HG03095 (cell line): ENCODE measurements at regions not wholly inside any gene's neighbourhood (a gene's known extent, or its start where the extent isn't known, plus 50 kb on each side); places are given as distances from the start of the nearest gene placed in this dataset.
"Not testable (repeated sequence)": the region's sequence is repeated elsewhere in the genome, so short reads cannot be mapped to it uniquely, and the experiment has no call there.

Source experiments
- ATAC-seq: cut with Tn5 transposase; IDR thresholded peaks from one replicate; pipeline ENCODE4 v1.9.1; 2021; ENCODE audit warnings: moderate library complexity; ENCODE audit not compliant: unreplicated experiment

DNA sequence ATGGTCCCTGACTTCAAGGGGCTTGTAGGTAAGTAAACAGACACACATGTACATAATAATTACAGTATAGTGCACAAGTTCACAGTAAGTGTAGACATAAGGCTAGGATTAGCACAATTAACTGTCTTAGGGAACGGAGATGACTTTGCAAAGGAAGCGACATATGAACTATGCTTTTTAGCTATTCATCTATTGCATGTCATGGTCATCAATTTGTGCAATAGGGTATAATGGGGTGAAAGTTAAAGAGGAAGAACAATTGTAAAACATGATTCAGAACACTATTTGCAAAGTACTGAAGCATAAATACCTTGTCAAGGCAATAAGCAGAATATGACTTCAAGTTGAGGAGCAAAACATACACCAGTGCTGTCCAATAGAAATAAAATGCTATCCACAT lies 112.3 kb upstream of the SLC8A1 start:
- ATAC-seq = no peak

DNA sequence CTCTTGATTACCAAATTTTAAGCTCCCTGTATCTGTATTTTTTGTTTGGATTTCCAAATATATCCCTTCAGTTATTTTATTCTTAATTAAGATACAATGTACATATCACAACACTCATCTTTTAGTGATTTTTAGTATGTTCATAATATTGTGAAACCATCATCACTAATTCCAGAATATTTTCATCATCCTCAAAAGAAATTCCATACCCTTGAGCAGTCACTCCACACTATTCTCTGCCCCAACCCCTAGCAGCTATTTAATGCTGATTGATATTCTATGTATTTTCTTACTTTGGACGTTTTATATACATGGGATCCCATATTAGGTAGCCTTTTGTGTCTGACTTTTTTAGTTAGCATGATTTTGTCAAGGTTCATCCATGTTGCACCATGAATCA lies 127.4 kb upstream of the SLC8A1 start:
- no peak for ATAC-seq

DNA sequence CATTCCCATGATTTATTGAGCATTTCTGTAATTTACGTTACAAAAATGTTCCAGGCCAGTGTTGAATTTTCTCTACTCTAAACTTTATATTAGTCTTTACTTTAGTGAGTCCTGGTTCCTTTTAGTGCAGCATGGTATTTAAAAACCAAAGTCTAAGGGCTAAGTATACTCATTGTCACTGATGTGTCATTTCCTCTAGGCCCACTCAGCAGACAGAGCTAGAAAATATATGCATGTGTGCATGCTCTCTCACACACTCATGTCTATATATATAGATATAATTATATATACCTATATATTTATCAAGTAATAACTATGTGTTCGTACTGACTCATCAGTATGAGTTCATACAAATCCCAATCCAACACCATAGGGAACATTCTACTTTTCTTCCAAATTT lies 132.5 kb upstream of the SLC8A1 start:
- ATAC-seq = no peak

DNA sequence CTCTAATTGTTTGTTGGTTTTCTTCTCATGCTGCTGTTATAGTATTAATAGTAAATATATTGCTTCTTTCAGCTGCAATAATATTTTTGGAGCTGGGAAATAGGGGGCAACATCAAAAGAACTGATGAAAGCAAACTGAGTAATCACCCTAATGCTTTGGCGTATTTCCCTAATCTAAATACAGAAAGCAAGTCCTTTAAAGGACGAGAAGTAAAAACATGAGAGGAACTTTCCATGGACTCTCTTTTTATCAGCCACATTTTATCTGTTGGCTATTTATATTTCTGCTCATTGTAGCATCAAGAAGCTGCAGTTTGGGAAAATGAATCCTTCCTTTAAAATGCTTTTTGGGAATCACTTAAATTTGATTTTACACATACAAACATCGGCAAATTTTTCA lies 139.9 kb upstream of the SLC8A1 start:
- no peak for ATAC-seq

DNA sequence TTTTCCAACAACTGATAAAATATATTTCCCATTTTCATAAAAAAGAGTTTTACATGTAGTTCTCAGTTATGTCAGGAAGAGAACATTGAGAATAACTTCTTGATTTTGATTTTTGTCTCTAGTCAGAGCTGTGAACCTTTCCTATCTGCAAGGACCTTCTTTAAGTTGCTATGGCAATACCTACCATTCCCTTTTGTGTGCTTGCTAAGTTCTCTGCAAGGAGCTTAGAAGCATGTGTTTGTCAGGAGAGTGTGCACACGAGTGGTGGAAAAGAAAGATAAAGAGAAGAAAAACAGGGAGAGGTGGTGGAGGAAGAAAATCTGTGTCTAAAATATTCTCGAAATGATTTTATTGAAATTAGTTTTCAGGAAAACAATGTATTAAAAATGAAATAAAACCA lies 140.3 kb upstream of the SLC8A1 start:
- no peak for ATAC-seq

DNA sequence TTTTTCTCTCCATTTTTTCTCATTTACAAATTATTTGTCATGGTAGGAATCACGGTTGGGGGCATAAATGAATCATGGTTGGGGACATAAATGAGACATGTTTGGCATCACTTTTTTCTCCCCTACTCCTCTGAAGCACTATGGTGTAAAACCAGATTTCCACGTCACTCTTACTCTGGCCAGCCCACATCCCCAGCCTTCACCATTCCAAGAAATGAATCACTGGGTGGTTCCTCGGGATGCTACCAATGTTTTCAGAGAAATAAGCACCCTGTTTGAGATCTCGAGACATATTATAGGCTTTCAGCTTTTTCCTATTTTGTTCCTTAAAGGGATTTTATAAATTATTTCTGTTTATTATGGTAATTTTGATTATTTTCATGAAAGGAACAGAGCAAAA lies 155.0 kb upstream of the SLC8A1 start:
- no peak for ATAC-seq

DNA sequence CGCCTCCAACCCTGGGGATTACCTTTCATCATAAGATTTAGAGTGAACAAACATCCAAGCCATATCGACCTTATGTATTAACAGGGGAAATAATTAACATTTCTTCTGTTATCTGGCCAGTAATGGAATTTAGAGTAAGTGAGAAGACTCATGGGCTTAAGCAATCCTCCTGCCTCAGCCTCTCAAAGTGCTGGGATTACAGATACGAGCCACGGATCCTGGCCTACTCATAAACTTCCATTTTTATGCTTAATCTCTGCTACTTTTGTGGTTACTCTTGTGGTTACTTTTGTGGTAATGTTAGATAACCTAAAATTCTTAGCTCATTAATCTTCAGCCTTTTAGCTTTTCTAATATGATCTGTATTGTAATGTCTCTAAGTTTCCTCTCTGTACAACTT lies 159.3 kb upstream of the SLC8A1 start:
- no peak for ATAC-seq

DNA sequence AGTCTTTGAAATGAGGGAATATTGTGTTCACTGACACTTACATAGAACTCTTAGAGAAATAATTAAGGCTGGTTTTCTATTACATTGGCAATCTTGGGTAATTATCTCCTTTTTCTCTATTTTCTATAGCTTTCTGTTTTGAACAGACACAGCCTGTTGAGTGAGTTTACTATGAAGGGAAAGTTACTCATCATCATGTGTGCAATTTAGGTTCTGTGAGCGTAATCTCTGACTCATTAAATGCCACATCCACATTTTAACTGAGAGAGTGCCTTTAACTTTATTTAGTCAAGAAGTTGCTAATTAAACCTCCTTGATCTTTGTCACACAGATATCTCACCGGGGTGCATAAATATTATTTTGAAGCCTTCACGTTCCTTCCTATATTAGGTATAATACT lies 174.0 kb upstream of the SLC8A1 start:
- ATAC-seq = no peak

DNA sequence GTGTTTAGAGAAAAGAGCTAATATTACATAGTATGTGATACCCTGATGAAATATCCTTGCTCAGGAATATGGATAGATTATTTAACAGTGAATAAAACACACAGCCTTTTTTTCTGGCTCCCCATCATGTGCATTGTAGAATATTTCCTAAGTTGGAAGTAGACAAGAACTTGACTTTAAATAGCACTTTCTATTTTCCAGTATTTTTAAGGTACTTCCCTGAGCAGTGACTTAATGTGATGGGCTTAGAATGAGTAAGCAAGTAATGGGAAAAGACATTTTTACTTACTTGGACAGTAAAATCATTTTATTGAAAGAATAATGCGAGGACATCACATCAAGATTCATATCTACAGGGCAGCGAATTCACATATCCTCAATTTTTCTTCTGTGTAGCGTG lies 176.7 kb upstream of the SLC8A1 start:
- ATAC-seq = no peak

DNA sequence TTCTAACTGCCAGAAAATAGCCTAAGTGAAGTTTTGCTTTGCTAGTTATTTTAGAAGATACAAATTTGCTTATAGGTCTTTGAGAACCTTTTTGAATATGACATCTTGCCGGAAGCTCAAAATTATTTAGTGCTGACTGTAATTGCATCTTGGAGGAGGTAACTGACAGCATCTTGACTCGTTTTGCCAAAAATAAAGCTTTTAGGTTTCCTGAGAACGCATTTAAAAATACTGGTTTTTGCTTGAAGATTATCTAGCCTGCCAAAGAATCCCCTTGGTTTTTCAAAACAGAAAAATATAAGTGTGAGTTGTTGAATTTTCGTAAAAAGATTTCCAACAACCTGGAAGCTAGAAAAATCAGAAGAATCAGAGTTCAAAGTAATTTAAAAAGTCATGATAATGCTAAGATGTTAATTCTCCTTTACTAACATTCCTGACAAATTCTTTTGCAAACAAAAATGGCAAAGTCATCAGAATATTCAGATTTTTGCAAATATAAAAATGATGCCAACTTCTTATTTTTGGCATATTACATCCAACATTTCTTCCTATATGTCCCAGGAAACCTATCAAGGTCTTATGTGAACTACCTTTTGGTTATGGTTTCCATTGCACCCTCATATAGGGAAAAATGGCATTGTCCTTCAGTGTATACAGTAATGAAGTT lies 178.0 kb upstream of the SLC8A1 start:
- ATAC-seq = no peak

DNA sequence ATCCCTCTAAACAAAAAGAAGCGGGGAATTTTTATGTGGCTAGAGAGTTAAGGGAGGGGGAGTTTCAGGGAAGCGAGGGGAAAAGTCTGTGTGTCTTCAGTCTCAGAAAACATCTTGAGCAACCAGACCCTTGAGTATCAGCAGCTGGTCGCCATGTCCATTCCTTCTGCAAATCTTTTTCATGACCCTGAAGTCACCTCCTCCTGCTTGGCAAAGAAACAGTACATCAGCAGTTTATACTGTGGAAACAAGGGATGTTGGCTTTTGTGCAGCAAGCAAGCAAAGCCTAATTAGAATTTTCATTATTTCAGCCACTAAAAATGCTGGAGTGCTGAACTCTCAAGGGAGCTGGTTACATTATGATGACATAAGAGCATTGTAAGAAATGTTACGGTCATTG lies 187.4 kb upstream of the SLC8A1 start:
- ATAC-seq = no peak

DNA sequence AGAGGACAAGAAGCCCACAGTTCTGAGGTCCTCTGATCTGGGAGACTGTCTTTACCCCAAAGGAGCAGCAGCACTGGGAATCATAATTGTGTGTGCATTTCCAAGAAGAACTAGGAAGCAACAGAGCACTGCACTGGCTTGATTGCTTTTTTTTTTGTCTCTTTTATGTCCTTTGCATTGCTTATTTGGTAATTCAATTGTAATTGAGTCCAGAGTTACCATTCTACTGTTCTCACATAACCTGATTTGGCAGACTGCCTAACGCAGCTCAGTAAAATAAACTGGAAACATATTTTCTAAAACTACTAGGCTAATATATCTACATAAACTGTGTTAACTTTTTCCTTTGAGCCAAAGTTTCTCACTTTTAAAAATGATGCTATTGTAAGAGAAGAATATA lies 190.3 kb upstream of the SLC8A1 start:
- ATAC-seq = no peak

DNA sequence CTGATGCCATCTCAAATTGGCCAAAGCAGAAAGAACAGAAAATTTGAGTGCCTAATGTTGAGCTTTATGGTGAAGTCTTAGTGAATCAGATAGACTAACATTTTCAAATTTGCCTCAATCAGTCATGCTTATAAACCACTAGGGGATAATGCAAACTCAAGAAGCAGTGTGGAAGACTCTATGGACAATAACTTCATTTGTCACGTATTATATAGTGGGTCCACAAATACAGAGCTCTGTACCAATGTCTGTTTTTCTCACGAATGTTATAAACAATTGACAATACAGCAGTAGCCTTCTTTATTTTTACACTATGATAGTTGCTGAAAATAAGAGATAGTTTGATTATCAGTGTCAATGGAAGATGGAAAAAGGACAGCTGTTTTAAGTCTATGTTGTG lies 190.8 kb upstream of the SLC8A1 start:
- ATAC-seq = no peak

DNA sequence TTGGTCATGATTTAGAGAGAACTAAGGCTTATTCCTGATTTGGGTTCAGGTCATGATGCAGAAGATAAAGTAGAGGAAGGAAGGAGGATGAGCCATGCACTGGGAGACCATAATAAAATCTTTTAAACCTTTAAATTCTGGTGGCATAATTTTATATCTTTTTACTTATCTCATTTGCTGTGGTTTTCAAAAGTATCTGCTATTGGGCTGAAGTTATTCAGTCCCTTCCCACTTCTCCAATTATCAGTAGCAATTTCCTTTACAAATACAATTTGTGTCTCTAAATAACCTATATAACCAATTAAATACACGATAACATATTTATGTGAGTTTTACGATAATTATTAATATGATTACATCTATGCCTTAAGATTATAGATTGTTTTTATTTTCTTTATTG lies 194.8 kb upstream of the SLC8A1 start:
- ATAC-seq = no peak

DNA sequence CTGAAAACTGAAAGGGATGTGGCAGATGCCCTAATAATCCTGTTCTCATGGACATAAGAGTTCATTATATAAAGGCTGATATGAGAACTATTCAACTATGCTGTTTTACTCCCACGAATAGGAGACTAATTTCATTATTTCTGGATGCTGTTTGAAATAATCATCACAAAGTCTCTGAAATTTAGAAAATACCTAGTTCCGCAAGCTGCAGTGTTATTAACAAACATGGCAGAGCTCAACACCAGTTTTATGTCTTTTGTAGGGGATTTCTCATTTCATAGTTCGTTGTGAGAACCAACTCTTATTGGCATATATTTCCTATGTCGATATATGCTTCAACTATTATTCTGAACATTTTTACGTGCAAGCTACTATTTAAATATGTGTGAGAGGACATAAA lies 200.3 kb upstream of the SLC8A1 start:
- no peak for ATAC-seq

DNA sequence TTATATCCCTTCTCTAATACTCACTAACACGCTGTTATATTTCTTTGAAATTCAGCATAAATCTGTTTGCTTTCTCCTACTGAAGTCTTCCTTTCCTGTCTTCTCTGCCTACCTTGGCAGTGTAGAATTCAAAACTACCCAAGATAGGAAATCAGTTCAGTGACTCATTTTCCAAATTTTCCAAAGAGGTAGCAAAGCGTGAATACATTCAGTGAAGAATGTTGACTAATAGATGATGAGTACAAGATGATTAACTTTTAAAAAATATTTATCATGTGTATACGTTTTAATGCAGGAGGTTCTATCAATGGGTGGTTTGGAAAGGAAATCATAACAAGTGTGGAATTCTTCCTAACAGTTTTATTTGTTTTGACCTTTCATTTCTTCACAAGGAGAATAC lies 201.9 kb upstream of the SLC8A1 start:
- no peak for ATAC-seq

DNA sequence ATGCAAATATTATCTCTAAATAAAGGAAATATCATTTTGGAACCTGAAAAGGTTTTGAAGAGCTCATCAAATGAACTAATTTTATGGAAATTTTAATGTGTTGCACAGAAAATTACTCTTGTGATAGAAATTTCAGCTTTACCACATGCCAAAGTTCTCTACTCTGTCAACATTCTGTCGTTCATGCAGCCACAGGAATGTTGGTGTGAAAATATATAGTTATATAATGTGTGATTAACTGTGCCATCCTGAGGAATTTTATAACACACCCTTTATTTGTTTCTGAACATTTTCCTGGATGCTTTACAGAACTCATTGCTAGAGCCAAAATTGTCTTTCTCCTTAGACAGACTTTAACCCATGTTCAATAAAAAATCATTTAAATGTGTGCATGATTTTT lies 202.5 kb upstream of the SLC8A1 start:
- ATAC-seq = no peak

DNA sequence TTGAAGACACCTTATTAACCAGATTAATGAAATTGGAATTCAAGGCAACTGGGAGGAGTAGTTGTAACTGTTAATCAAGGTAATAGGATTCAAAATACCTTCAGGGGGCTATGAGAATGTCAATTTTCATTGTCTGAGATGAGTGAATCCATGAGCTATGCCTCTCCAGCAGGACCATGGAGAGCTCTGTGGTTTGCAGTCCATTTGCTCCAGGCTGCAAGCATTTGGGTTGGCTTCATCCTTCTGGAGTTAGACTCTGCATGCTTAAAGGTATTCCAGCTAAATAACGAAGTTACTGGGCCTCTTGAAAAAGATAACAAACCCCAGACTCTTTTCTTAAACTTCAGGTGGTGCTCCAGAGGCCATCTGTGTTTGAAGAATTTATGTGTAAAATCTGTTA lies 207.1 kb upstream of the SLC8A1 start:
- ATAC-seq = no peak

DNA sequence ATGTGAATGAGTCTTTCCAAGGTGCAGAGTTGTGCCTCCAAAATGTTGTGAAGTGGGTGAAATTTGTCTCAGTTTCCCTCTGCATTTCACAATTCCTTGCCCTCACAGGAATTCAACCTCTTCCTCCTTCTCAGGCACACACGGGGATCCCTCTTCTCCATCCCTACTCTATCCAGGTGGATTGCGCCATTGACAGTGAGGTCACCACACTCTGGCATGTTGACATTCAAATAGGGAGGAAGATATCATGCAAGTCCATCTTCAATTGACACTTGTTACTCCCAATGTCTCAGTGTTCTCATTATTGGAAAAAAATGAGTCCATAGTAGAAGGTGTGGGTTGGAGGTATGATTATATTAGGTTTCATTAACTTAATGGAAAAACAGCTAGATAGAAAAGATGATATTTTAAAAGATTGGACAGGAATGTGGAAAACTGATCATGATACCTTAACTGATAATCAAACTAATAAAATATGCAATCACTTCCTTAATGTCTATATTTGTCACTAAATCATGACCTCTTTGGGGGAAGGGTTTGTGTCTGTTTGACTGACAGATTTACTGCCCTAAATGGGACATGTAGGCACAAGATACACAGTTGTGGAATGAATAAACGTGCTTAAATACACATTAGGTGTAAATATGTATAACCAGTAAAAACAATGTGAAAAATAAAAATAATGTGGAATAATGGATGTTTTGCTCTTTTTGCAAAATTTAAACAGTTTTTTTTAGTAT lies 213.8 kb upstream of the SLC8A1 start:
- no peak for ATAC-seq

DNA sequence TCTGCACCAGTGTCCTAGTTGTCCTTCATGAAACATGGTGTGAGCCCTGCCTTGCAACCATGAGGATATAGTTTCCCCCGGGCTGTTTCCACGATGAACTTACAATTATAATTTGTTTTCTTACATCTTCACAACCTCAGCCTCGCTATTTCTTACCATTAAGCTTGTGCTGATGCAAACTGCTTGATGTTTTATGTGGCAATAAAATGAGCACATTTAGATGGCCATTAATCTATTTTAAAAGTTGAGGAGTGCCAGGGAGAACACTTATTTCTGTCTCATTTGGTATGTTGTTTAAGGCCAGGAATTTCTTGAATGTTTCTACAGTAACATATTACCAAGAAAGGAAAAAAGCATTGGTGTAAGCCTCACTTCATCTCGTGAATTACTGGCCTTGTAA lies 214.5 kb upstream of the SLC8A1 start:
- ATAC-seq = no peak

DNA sequence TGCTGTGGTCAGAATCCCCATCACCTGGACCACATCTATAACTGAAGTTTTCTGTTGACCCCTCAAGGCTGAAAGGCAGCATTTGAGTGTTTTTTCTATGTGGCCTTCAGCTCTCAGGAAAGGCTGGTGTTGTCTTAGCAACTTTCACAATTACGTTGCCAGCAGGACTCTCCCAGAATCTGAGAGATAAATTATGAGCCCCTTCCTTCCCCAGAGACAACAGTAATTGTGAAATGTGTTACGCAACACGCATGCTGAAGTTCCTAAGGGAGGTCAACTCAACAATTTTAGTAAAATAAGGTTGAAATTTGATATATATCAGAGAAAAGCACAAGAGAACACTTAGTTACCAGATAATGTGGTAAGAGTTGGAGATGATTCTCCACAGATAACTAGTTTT lies 216.5 kb upstream of the SLC8A1 start:
- no peak for ATAC-seq

DNA sequence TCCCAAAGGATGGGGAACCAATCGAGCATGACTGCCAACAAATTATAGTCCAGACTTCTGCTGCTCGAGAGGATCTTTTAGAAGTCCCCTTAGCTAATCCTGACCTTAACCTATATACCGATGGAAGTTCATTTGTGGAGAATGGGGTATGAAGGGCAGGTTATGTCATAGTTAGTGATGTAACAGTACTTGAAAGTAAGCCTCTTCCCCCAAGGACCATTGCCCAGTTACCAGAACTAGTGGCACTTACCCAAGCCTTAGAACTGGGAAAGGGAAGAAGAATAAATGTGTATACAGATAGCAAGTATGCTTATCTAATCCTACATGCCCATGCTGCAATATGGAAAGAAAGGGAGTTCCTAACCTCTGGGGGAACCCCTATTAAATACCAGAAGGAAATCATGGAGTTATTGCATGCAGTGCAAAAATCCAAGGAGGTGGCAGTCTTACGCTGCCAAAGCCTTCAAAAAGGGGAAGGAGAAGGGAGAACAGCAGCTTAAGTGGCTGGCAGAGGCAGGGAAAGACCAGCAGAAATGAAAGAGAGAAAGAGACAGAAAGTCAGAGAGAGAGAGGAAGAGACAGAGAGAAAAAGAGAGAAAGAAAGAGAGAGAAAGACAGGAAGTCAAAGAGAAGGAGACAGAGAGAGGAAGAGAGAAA lies 224.4 kb upstream of the SLC8A1 start:
- not testable (repeated sequence) for ATAC-seq
